Stimulated activated naive CD4-positive, alpha-beta T cell (primary cell): ENCODE measurements at regions not wholly inside any gene's neighbourhood (a gene's known extent, or its start where the extent isn't known, plus 50 kb on each side); places are given as distances from the start of the nearest gene placed in this dataset.
"Not testable (repeated sequence)": the region's sequence is repeated elsewhere in the genome, so short reads cannot be mapped to it uniquely, and the experiment has no call there.

Experiments used
- DNase-seq, 6 experiments: peaks; one replicate each; lab custom pipeline; 2025; lab: John Stamatoyannopoulos, UW

- no peak for DNase-seq
These were observed 553.3 kb upstream of the SGCD start for GRCh38 chr5:155773680-155774079.

DNA sequence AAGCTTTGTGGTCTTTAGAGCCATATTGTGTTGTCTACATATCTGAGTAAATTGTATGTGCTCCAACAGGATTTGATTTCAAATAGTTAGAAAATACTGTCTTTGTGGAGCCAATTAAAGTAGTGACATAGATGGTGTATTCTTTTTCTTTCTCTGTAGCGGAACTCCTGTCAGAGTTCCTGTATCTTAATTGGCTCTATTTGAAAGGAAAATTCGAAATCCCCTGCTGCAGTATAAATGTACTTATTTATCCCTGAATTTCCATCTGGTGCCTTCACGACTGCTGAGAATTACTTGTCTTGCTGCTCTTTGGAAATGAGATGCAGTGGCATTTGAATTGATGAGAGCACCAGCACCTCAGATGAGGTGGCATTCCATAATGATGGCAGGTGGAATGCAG lies 546.7 kb upstream of the SGCD start:
- DNase-seq: no peak

GRCh38 chr5:155783246-155783645 lies 543.7 kb upstream of the SGCD start:
- no peak for DNase-seq

GRCh38 chr5:155783791-155784190 lies 543.2 kb upstream of the SGCD start:
- no peak for DNase-seq

DNA sequence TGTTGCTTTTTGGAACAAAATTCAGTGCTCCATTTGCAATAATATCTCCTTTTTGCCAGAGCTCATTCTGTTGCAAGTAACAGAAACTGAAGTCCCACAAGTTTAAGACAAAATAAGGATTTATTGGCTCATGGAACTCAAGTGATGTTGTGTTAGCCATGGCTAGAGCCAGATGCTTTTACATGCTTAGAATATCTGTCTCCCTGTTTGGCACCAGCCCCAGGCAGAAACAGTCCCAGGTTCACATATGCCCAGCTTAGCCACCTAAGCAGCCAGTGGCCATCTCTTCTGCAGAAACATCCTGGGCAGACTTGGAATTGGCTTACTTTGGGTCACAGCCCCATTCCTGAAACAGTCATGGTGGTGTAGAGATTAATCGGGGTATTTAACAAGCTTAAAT lies 540.9 kb upstream of the SGCD start:
- DNase-seq: no peak

DNA sequence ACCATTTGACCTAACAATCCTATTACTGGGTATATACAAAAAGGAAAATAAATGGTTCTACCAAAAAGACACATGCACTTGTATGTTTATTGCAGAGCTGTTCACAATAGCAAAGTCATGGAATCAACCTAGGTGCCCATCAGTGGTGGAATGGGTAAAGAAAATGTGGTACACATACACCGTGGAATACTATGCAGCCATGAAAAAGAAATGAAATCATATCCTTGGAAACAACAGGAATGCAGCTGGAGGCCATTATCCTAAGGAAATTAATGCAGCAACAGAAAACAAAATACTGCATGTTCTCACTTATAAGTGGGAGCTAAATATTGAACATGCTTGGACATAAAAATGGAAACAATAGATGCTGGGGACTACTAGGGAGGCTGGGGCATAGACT lies 534.1 kb upstream of the SGCD start:
- DNase-seq: no peak

- no peak for DNase-seq
These were observed 532.2 kb upstream of the SGCD start for GRCh38 chr5:155794795-155795194.

- no peak for DNase-seq
These were observed 527.7 kb upstream of the SGCD start for GRCh38 chr5:155799308-155799707.

- no peak for DNase-seq
These were observed 518.9 kb upstream of the SGCD start for GRCh38 chr5:155807884-155808576.

DNA sequence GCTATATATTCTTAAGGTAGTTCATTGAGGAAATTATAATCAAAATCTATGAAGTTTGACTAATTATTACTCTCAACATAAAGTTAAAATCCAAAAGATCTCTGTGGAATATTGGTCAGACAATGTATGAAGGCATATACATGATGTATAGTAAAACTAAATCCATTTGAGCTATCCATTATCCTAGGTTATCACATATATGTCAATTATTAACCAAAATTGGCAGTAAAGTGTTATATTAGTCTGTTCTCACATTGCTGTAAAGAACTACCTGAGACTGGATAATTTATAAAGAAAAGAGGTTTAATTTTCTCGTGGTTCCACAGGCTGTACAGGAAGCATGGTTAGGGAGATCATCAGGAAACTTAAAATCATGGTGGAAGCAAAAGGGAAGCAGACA lies 511.7 kb upstream of the SGCD start:
- DNase-seq: no peak

- DNase-seq: no peak
These were observed 504.8 kb upstream of the SGCD start for GRCh38 chr5:155822177-155822576.

DNA sequence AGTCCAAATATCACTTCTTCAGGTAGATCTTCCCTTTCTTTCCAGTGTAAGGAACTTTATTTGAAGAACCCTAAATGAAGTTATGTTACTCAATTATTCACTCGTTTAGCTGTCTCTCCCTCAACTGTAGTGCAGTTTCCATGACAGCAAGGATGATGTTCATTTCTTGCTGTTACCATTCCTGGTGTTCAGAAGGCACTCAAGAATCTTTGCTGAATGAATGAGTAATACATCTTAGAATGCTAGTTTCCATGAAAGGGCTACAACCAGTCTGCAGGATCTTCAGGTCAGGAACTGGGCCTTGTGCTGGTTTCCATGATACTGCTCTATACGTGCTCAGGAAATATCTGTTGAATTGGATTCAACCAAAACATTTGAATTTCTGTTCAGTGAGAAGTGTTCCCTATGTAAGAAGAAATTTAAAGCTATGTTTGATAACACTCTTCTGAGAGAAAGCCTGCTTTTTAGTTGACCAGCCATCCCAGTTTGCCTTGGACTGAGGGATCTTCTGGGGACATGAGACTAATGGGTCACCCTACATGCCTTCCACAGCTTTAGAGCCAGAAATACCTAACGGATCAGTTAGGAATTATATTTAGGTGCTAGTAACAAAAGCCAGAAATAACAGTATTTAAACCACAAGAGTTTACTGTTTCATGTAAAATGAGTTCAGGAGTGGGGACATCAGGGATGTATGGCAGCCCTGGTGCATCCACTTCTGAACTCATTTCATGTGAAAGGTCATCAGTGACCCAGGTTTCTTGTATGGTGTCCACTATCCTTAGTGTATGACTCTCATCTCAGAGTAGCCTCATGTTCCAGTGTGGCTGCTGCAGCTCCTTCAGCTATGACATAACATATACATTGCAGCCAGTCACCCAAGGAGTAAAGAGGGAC lies 500.1 kb upstream of the SGCD start:
- no peak for DNase-seq

DNA sequence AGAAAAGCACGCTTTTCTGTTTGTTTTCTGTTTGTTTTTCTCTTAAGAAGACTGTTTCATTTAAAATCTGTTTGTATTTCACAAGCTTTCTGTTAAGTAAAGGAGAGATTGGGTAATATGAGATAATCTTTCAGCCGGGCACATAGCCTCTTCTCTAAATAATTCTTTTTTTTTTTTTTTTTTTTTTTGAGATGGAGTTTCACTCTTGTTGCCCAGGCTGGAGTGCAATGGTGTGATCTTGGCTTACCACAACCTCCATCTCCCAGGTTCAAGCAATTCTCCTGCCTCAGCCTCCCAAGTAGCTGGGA lies 499.5 kb upstream of the SGCD start:
- DNase-seq: not testable (repeated sequence)

GRCh38 chr5:155827949-155828348 lies 499.0 kb upstream of the SGCD start:
- DNase-seq: no peak

GRCh38 chr5:155831491-155831890 lies 495.5 kb upstream of the SGCD start:
- DNase-seq: no peak

- DNase-seq: no peak
These were observed 493.7 kb upstream of the SGCD start for GRCh38 chr5:155833287-155833686.

DNA sequence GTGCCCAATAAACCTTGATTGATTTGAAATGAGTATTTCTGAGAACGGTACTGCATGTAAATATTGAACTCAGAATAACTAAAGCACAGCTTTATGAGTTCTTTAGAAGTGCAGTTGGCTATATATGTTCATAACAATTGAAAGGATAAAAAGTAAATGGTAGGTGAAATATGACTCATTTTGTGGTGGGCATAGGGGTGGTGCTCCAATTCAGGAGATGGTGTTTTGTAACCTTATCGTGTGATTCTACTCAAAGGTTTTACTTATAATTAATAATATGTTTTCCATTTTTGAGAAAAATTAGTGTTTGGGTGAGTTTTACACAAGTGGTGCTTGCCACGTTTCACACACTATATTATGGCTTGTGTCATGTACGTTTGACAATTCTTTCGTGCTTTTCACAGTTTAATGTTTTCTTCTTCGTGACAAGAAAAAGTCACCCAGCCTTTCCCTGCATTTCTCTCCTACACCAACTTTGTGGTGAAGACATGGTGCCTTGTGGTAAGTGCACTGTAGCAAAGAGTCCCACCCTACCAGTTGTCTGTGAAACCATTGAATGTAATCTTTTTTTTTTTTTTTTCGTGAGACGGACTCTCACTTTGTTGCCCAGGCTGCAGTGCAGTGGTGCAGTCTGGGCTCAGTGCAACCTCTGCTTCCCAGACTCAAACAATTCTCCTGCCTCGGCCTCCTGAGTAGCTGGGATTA lies 492.5 kb upstream of the SGCD start:
- DNase-seq: no peak

DNA sequence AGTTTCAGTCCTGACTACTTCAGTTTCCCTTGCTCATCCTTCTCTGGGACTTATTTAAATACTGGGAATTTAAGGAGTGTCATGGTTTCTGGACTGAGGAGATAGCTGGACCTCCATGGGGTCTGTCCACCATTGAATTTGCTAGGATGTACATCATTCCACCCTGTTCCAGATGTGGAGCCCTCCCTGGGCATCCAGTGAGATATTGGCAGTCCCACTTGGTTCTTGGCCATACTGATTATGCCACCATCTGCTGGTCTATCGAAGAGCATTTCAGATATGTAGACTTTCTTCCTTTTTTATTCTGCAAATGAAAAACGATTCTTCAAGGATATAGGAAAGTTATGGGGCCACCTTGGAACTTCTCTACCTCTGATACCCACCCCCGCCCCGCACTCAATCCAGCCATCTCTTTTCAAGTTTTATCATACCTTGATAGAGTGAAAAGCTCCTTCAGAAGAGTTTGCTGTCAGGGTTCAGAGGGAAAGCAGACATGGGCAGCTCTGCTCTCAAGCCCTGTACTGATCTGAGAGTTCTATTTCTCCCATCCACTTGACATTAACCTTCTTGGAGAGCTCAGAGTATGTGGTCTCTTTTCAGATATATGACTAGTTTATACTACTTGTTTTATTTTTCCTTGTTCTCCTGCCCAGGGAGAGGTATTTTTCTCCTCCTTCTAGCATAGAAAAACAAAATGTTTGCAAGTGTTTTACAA lies 490.7 kb upstream of the SGCD start:
- no peak for DNase-seq

- DNase-seq: no peak
These were observed 488.6 kb upstream of the SGCD start for GRCh38 chr5:155838394-155838793.

DNA sequence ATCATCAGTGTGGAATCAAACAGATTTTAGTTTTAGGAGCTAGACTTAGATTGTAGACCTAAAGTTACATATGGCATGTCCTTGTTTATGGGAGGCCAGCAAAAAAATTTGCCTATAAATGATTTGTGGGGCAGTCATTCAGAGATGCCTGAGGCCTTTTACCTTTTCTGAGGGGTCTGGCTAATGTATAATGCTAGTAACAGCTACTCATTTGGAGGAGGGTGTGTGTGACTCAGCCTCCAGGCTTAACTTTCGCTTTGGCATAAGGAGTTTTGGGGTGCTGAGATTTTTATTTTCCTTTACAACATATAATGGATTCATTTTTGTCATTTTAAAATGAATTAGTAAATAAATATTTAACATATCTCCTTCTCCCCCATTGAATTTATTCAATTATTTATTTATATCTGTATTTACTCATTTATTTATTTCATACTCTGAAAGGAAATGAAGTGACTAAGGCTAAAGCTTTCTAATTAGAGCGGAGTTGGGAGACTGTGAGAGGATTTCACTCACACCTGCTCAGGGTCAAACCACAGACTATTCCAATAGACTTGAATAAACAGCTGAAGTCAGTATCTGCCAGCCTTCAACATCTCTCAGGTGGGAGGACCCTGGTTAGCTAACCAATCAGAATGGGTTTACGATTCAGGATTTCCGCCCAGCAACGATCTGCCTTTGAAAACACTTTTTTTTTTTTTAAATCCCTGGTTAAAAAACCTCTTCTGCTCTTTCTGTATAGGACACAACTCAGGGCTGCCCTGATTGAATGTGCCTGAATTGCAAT lies 487.5 kb upstream of the SGCD start:
- DNase-seq: no peak

- no peak for DNase-seq
These were observed 482.4 kb upstream of the SGCD start for GRCh38 chr5:155844542-155844941.

DNA sequence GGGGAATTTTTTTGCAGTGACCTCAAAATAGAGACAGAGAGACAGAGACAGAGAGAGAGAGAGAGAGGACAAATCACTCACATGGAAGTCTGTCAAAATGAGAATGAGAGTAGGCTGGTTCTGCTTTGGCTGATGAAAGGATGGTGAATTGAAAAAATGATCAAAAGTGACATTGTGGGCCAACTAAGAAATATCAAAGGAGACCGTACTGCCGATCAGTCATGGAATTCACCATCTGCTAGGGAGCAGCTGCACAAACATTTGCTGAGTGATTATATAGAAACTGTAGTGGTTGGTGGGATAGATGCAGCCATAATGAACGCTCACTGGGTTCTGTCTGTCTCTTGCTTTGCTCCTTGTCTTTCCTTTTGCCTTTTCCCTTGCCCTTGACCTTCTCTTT lies 476.6 kb upstream of the SGCD start:
- no peak for DNase-seq
